GM23248 (cell line): ENCODE measurements at regions not wholly inside any gene's neighbourhood (a gene's known extent, or its start where the extent isn't known, plus 50 kb on each side); places are given as distances from the start of the nearest gene placed in this dataset.

Experiments
- EZH2 ChIP-seq: fragments of 200-600 bp; sonication (generic); IDR thresholded peaks from 2 replicates; pipeline ENCODE4 v1.6.1; 2018; ENCODE audit warnings: antibody characterized with exemption, mild to moderate bottlenecking; ENCODE audit not compliant: insufficient read depth, poor library complexity, severe bottlenecking
- EZH2phosphoT487 ChIP-seq: fragments of 200-600 bp; sonication (generic); IDR thresholded peaks from 2 replicates; pipeline ENCODE4 v1.6.1; 2018; ENCODE audit warnings: antibody characterized with exemption, moderate library complexity, mild to moderate bottlenecking, low read depth; ENCODE audit not compliant: insufficient read depth

GRCh38 chr2:40507432-40507831, 55.5 kb upstream of the SLC8A1 start:
- TF ChIP-seq EZH2phosphoT487 (no peak), EZH2 (no peak)
